ENCODE measurements at regions not wholly inside any gene's neighbourhood (a gene's known extent, or its start where the extent isn't known, plus 50 kb on each side); places are given as distances from the start of the nearest gene placed in this dataset.

DNA sequence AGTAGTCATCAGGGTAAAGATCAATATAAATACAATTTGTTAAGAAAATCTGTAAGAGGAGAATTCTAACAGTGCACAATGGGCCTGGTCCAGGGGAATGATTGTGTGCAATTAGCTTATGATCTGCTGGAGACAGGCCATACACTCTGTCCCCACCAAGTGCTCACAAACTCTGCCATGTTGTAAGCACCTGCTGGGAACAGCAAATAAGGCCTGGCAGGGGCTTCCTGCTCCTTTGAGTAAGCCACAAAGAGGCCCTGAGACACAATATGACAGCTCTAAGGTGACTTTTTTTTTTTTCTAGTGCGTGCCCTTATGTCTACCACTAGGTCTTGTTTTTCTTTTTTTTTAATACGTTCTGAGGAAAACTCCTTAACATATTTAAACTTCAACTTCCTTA is 866.3 kb upstream of the PCDH7 start:
- TF ChIP-seq SIN3A (IDR thresholded peaks at IDR 0.05; ENCODE audit: borderline replicate concordance, insufficient read depth, low read length) (no peak), POLR2AphosphoS5 (IDR thresholded peaks at IDR 0.05; ENCODE audit: low read depth, low read length) (no peak), TAF1 (IDR thresholded peaks at IDR 0.05; ENCODE audit: borderline replicate concordance, insufficient read depth, low read length) (no peak), FOXP2 (optimal IDR thresholded peaks at IDR 0.05; ENCODE audit: borderline replicate concordance, extremely low read depth, extremely low read length, insufficient read depth) (no peak)
- TF ChIP-seq, protein P1, sequence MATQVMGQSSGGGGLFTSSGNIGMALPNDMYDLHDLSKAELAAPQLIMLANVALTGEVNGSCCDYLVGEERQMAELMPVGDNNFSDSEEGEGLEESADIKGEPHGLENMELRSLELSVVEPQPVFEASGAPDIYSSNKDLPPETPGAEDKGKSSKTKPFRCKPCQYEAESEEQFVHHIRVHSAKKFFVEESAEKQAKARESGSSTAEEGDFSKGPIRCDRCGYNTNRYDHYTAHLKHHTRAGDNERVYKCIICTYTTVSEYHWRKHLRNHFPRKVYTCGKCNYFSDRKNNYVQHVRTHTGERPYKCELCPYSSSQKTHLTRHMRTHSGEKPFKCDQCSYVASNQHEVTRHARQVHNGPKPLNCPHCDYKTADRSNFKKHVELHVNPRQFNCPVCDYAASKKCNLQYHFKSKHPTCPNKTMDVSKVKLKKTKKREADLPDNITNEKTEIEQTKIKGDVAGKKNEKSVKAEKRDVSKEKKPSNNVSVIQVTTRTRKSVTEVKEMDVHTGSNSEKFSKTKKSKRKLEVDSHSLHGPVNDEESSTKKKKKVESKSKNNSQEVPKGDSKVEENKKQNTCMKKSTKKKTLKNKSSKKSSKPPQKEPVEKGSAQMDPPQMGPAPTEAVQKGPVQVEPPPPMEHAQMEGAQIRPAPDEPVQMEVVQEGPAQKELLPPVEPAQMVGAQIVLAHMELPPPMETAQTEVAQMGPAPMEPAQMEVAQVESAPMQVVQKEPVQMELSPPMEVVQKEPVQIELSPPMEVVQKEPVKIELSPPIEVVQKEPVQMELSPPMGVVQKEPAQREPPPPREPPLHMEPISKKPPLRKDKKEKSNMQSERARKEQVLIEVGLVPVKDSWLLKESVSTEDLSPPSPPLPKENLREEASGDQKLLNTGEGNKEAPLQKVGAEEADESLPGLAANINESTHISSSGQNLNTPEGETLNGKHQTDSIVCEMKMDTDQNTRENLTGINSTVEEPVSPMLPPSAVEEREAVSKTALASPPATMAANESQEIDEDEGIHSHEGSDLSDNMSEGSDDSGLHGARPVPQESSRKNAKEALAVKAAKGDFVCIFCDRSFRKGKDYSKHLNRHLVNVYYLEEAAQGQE (IDR thresholded peaks at IDR 0.05; ENCODE audit: insufficient read depth in 1 of 2, low read depth in 2 of 2, low read length in 2 of 2), result no peak

- TF ChIP-seq SIN3A (IDR thresholded peaks at IDR 0.05; ENCODE audit: borderline replicate concordance, insufficient read depth, low read length) (no peak), POLR2AphosphoS5 (IDR thresholded peaks at IDR 0.05; ENCODE audit: low read depth, low read length) (no peak), FOXP2 (optimal IDR thresholded peaks at IDR 0.05; ENCODE audit: borderline replicate concordance, extremely low read depth, extremely low read length, insufficient read depth) (no peak), TAF1 (IDR thresholded peaks at IDR 0.05; ENCODE audit: borderline replicate concordance, insufficient read depth, low read length) (no peak)
- TF ChIP-seq, protein P1 (IDR thresholded peaks at IDR 0.05; ENCODE audit: insufficient read depth in 1 of 2, low read depth in 2 of 2, low read length in 2 of 2), result no peak
These were observed 858.9 kb upstream of the PCDH7 start for GRCh38 chr4:29861307-29861706.

DNA sequence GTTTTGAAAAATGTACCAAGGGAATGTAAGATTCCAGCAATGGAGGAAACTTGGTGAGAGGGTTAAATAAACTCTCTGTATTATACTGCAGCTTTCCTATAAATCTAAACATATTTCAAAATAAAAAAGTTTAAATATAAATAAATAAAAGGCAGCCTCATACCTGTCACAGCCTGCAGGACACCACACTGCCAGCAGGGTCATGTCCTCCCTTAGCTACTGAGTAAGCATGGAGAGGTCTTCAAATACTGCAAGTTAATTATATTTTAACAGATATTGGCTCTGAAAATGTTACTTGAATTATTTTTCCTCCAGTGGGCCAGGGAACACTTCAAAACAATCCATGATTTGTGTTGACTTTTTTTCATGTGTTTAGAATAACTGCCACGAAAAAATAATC is 852.8 kb upstream of the PCDH7 start:
- TF ChIP-seq, protein P1 (IDR thresholded peaks at IDR 0.05; ENCODE audit: insufficient read depth in 1 of 2, low read depth in 2 of 2, low read length in 2 of 2), result no peak
- TF ChIP-seq TAF1 (IDR thresholded peaks at IDR 0.05; ENCODE audit: borderline replicate concordance, insufficient read depth, low read length), result no peak
- no peak for TF ChIP-seq POLR2AphosphoS5 (IDR thresholded peaks at IDR 0.05; ENCODE audit: low read depth, low read length)
- no peak for TF ChIP-seq SIN3A (IDR thresholded peaks at IDR 0.05; ENCODE audit: borderline replicate concordance, insufficient read depth, low read length)
- no peak for TF ChIP-seq FOXP2 (optimal IDR thresholded peaks at IDR 0.05; ENCODE audit: borderline replicate concordance, extremely low read depth, extremely low read length, insufficient read depth)

GRCh38 chr4:29900336-29900735 is 819.8 kb upstream of the PCDH7 start:
- TF ChIP-seq, protein P1 (IDR thresholded peaks at IDR 0.05; ENCODE audit: insufficient read depth in 1 of 2, low read depth in 2 of 2, low read length in 2 of 2), result no peak
- no peak for TF ChIP-seq SIN3A (IDR thresholded peaks at IDR 0.05; ENCODE audit: borderline replicate concordance, insufficient read depth, low read length)
- no peak for TF ChIP-seq FOXP2 (optimal IDR thresholded peaks at IDR 0.05; ENCODE audit: borderline replicate concordance, extremely low read depth, extremely low read length, insufficient read depth)
- no peak for TF ChIP-seq TAF1 (IDR thresholded peaks at IDR 0.05; ENCODE audit: borderline replicate concordance, insufficient read depth, low read length)
- TF ChIP-seq POLR2AphosphoS5 (IDR thresholded peaks at IDR 0.05; ENCODE audit: low read depth, low read length), result no peak

DNA sequence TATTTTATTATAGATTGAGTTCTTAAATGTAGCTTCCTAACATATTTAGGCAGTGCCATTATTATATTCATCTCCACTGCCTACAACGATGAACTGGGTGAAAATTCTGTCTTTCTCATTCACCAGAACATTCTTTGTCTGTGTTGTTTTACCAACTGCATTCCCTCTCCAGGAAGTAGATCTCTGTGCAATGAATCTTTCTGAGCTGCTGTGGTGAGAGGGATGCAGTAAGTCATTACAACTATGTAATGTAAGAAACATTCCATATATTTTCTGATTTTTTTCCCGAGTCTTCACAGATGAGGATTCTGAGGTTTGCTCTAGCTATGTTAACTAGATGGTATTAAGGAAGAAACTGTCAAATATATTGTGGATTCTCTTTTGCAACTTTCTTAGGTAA is 811.9 kb upstream of the PCDH7 start:
- TF ChIP-seq POLR2AphosphoS5 (IDR thresholded peaks at IDR 0.05; ENCODE audit: low read depth, low read length) (no peak), SIN3A (IDR thresholded peaks at IDR 0.05; ENCODE audit: borderline replicate concordance, insufficient read depth, low read length) (no peak), FOXP2 (optimal IDR thresholded peaks at IDR 0.05; ENCODE audit: borderline replicate concordance, extremely low read depth, extremely low read length, insufficient read depth) (no peak), TAF1 (IDR thresholded peaks at IDR 0.05; ENCODE audit: borderline replicate concordance, insufficient read depth, low read length) (no peak)
- TF ChIP-seq, protein P1 (IDR thresholded peaks at IDR 0.05; ENCODE audit: insufficient read depth in 1 of 2, low read depth in 2 of 2, low read length in 2 of 2), result no peak

Measured in PFSK-1 (cell line).